LNCaP clone FGC (cell line): ENCODE measurements at regions not wholly inside any gene's neighbourhood (a gene's known extent, or its start where the extent isn't known, plus 50 kb on each side); places are given as distances from the start of the nearest gene placed in this dataset.

Source experiments
- DNase-seq: peaks from one replicate; pipeline ENCODE4 v3.0.0-alpha.2; 2011; ENCODE audit warnings: low read depth
- H3K4me3 ChIP-seq: 2 replicates; pipeline ENCODE4 v1.5.1; 2011; ENCODE audit warnings: mild to moderate bottlenecking, low read depth, low read length, control low read depth
- TF ChIP-seq, protein P1 (sequence below): IDR thresholded peaks from 2 replicates; pipeline ENCODE4 v1.5.1; 2012; ENCODE audit warnings: mild to moderate bottlenecking; ENCODE audit not compliant: control insufficient read depth, insufficient read depth; ENCODE audit errors: extremely low read depth

- TF ChIP-seq, protein P1, sequence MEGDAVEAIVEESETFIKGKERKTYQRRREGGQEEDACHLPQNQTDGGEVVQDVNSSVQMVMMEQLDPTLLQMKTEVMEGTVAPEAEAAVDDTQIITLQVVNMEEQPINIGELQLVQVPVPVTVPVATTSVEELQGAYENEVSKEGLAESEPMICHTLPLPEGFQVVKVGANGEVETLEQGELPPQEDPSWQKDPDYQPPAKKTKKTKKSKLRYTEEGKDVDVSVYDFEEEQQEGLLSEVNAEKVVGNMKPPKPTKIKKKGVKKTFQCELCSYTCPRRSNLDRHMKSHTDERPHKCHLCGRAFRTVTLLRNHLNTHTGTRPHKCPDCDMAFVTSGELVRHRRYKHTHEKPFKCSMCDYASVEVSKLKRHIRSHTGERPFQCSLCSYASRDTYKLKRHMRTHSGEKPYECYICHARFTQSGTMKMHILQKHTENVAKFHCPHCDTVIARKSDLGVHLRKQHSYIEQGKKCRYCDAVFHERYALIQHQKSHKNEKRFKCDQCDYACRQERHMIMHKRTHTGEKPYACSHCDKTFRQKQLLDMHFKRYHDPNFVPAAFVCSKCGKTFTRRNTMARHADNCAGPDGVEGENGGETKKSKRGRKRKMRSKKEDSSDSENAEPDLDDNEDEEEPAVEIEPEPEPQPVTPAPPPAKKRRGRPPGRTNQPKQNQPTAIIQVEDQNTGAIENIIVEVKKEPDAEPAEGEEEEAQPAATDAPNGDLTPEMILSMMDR: no peak
- DNase-seq: no peak
- no peak overlapping the region for H3K4me3 ChIP-seq
Measured at GRCh38 chr1:59085101-59085500, 211.8 kb upstream of the FGGY start.

- no peak for DNase-seq
- no peak overlapping the region for H3K4me3 ChIP-seq
- TF ChIP-seq, protein P1: no peak
Measured at GRCh38 chr1:59089036-59089798, 207.7 kb upstream of the FGGY start.

GRCh38 chr1:59089922-59090457 lies 206.9 kb upstream of the FGGY start:
- no peak for DNase-seq
- H3K4me3 ChIP-seq: no peak overlapping the region
- TF ChIP-seq, protein P1: no peak

- H3K4me3 ChIP-seq: no peak overlapping the region
- TF ChIP-seq, protein P1: no peak
- DNase-seq: no peak
Measured at GRCh38 chr1:59092126-59092525, 204.8 kb upstream of the FGGY start.

DNA sequence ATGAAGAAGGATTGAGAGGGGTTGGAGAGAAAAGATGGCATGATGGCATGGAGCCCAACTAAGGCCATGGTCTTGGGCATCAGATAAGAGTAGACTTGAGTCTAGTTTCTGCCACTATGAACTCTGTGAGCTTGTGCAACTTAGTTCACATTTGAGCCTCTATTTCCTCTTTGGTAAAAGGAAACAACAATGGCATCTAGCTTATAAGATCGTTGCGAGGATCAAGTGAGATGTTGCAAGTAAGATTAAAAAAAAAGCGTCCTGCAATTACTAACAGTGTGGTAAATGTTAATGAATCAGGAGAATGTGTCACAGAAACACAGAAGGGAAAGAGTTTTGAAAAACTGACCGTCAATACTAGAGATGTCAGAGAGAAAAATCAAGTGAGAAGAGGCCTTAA lies 202.9 kb upstream of the FGGY start:
- no peak for DNase-seq
- H3K4me3 ChIP-seq: no peak overlapping the region
- TF ChIP-seq, protein P1: no peak

DNA sequence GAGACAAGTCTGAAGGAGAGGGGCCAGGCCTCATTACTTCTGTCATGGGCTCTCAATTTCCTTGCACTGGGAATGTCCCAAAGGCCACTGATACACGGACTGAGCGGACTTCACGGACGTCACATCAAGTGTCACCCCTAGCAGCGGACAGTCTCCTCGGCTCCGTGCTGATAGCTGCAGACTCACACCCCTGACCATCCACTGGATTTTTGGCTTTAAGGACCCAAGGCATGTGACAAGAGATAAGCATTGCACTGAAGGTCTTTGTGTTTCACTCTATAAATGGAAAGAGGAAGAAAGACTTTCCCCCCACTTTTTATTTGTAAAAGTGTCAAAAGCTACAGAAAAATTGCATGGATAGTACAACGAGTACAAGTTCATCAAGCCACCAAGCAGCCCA lies 200.4 kb upstream of the FGGY start:
- H3K4me3 ChIP-seq: no peak overlapping the region
- DNase-seq: no peak
- TF ChIP-seq, protein P1: no peak

DNA sequence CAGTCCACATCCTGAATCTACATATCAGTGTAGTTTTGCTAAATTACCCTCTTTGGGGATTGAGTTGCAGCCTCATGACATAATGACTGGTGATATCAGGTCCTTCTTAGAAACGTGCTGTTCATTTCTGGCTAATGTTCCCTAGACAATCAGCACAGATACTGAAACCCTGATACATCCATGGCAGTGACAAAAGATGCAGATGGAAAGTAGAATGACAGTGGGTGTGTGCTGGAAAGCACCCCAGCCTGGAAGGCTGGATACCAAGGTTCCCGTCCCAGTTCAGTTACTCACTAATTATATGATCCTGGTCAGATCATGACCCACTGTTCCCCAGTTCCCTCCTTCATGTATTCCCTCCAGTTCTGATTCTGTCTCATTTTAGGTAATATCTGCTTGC lies 198.2 kb upstream of the FGGY start:
- DNase-seq: no peak

More for the DNA sequence above, 198.2 kb upstream of the FGGY start:
- TF ChIP-seq, protein P1: no peak
- H3K4me3 ChIP-seq: no peak overlapping the region
